ENCODE measurements at regions not wholly inside any gene's neighbourhood (a gene's known extent, or its start where the extent isn't known, plus 50 kb on each side); places are given as distances from the start of the nearest gene placed in this dataset.
"Not testable (repeated sequence)": the region's sequence is repeated elsewhere in the genome, so short reads cannot be mapped to it uniquely, and the experiment has no call there.

- peak; percentile 86 for DNase-seq
Observed at GRCh38 chr3:4228295-4228694, 74.9 kb upstream of the SETMAR start.

GRCh38 chr3:4231041-4231440 is 72.1 kb upstream of the SETMAR start:
- DNase-seq: no peak

GRCh38 chr3:4232798-4233197 is 70.4 kb upstream of the SETMAR start:
- no peak for DNase-seq

- DNase-seq: no peak
Observed at GRCh38 chr3:4233488-4233887, 69.7 kb upstream of the SETMAR start.

- no peak for DNase-seq
Observed at GRCh38 chr3:4234889-4235288, 68.3 kb upstream of the SETMAR start.

- DNase-seq: no peak
Observed at GRCh38 chr3:4235690-4236089, 67.5 kb upstream of the SETMAR start.

GRCh38 chr3:4241595-4242170 is 61.5 kb upstream of the SETMAR start:
- no peak for DNase-seq

- DNase-seq: no peak
Observed at GRCh38 chr3:4245671-4246070, 57.5 kb upstream of the SETMAR start.

GRCh38 chr3:4247391-4247790 is 55.8 kb upstream of the SETMAR start:
- no peak for DNase-seq

GRCh38 chr3:4250064-4250463 is 53.1 kb upstream of the SETMAR start:
- DNase-seq: no peak

GRCh38 chr3:4251412-4251811 is 51.8 kb upstream of the SETMAR start:
- DNase-seq: no peak

- not testable (repeated sequence) for DNase-seq
Observed at GRCh38 chr3:4253072-4253832, 49.9 kb upstream of the SETMAR start.

All from NCI-H2171 (cell line).